Body of pancreas (tissue), 2 donors: ENCODE measurements at regions not wholly inside any gene's neighbourhood (a gene's known extent, or its start where the extent isn't known, plus 50 kb on each side); places are given as distances from the start of the nearest gene placed in this dataset.

Source experiments
- microRNA-seq, 2 donors: library from miRNA; unstranded; fragments of <30 nt; microRNA quantifications; one replicate each; pipeline ENCODE4, GENCODE V29; 2016; ENCODE audit warnings: borderline number of aligned reads in 2 of 2, borderline replicate concordance in 2 of 2

Small RNAs in the stretch of these regions (microRNA-seq; reads per million reads assigned to microRNA genes)
- gene MIR1255B1 = 0 reads per million in 2 donors
